Vagina (tissue), 2 donors: ENCODE measurements at regions not wholly inside any gene's neighbourhood (a gene's known extent, or its start where the extent isn't known, plus 50 kb on each side); places are given as distances from the start of the nearest gene placed in this dataset.

Experiments
- DNase-seq, 2 donors: peaks; one replicate each; pipeline ENCODE4 v3.0.0-alpha.2; 2017; ENCODE audit errors: extremely low spot score in 2 of 2
- H3K27ac ChIP-seq: fragments of 200-600 bp; sonication (generic); one replicate; pipeline ENCODE4 v1.5.1; 2019
- H3K27me3 ChIP-seq: fragments of 200-600 bp; sonication (generic); one replicate; pipeline ENCODE4 v1.5.1; 2019
- H3K36me3 ChIP-seq, 2 donors: fragments of 200-600 bp; sonication (generic); one replicate each; pipeline ENCODE4 v1.5.1; 2017 to 2019
- H3K4me1 ChIP-seq: fragments of 200-600 bp; sonication (generic); one replicate; pipeline ENCODE4 v1.5.1; 2019
- H3K4me3 ChIP-seq, 2 donors: fragments of 200-600 bp; sonication (generic); 1 replicate in 1 of 2; 2 replicates in 1 of 2; pipeline ENCODE4 v1.5.1; 2016 to 2019
- H3K9me3 ChIP-seq: fragments of 200-600 bp; sonication (generic); one replicate; pipeline ENCODE4 v1.5.1; 2019
- CTCF ChIP-seq, 3 experiments: fragments of 450-650 bp in 2 of 3; fragments of 200-600 bp in 1 of 3; sonication (generic) in 1 of 3; IDR thresholded peaks; one replicate each; pipeline ENCODE4 v1.5.1; 2017 to 2019; ENCODE audit warnings: antibody characterized with exemption in 3 of 3, mild to moderate bottlenecking in 2 of 3, moderate library complexity in 2 of 3
- POLR2A ChIP-seq, 2 donors: fragments of 450-650 bp; IDR thresholded peaks; one replicate each; pipeline ENCODE4 v1.6.1; 2017; ENCODE audit warnings: antibody characterized with exemption in 2 of 2, mild to moderate bottlenecking in 2 of 2, moderate library complexity in 2 of 2
- POLR2AphosphoS5 ChIP-seq, 2 donors: sonication (generic); formaldehyde crosslinking; IDR thresholded peaks; one replicate each; pipeline ENCODE4 v1.9.0; 2017; ENCODE audit warnings: antibody characterized with exemption in 2 of 2, mild to moderate bottlenecking in 2 of 2, low read depth in 1 of 2; ENCODE audit not compliant: insufficient read depth in 1 of 2
- intact Hi-C: fragments of 100-400 bp; cut with DNase I; formaldehyde crosslinking; loops from one replicate; pipeline ENCODE4 v1.15.1; 2023

DNA sequence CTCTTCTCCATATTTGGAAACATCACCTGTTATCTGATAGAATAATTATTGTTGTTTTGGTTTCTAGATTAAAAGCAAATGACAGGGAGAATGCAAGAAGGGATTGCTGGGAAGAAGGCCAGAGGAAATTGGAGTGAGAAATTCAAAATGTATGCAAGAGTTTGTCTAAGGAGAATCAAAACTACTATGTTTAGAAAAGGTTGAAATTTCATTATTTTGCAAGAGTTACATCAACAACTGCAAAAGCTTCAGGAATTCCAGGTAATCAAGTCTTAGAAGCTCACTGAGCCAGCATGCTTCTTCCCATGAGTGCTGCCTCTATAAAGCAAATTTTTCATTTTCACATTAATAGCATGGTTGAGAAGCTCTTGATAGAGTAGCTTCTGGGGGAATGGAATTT is 177.2 kb upstream of the GBE1 start:
- no peaks in the 10 kb centered on the region for H3K36me3 ChIP-seq
- TF ChIP-seq CTCF (IDR thresholded peaks at IDR 0.05) (no peak), POLR2AphosphoS5 (IDR thresholded peaks at IDR 0.05; ENCODE audit: insufficient read depth in 1 of 2, low read depth in 1 of 2) (no peak), POLR2A (IDR thresholded peaks at IDR 0.05) (no peak)
- H3K4me3 ChIP-seq: no peak overlapping the region
- no peak for DNase-seq
- H3K4me1 ChIP-seq: no peaks in the 10 kb centered on the region
- no peaks in the 10 kb centered on the region for H3K27me3 ChIP-seq
- intact Hi-C loops: no loop called here
- H3K27ac ChIP-seq: no peak overlapping the region
- H3K9me3 ChIP-seq: peaks cover 9% of the 10 kb centered on the region

- Histone ChIP-seq H3K27ac (no peak overlapping the region), H3K4me3 (no peak overlapping the region), H3K36me3 (no peaks in the 10 kb centered on the region), H3K27me3 (no peaks in the 10 kb centered on the region), H3K9me3 (no peaks in the 10 kb centered on the region), H3K4me1 (no peaks in the 10 kb centered on the region)
- intact Hi-C loops: no loop called here
- DNase-seq: no peak
- TF ChIP-seq POLR2AphosphoS5 (IDR thresholded peaks at IDR 0.05; ENCODE audit: insufficient read depth in 1 of 2, low read depth in 1 of 2) (no peak), POLR2A (IDR thresholded peaks at IDR 0.05) (no peak), CTCF (IDR thresholded peaks at IDR 0.05) (no peak)
Observed at GRCh38 chr3:81936817-81937216, 175.4 kb upstream of the GBE1 start.

- Histone ChIP-seq H3K4me1 (no peaks in the 10 kb centered on the region), H3K36me3 (no peaks in the 10 kb centered on the region), H3K4me3 (no peak overlapping the region), H3K27ac (no peak overlapping the region), H3K27me3 (no peaks in the 10 kb centered on the region), H3K9me3 (no peaks in the 10 kb centered on the region)
- TF ChIP-seq CTCF (IDR thresholded peaks at IDR 0.05) (no peak), POLR2A (IDR thresholded peaks at IDR 0.05) (no peak), POLR2AphosphoS5 (IDR thresholded peaks at IDR 0.05; ENCODE audit: insufficient read depth in 1 of 2, low read depth in 1 of 2) (no peak)
- intact Hi-C loops: no loop called here
- DNase-seq: no peak
Observed at GRCh38 chr3:81932681-81933080, 171.2 kb upstream of the GBE1 start.

DNA sequence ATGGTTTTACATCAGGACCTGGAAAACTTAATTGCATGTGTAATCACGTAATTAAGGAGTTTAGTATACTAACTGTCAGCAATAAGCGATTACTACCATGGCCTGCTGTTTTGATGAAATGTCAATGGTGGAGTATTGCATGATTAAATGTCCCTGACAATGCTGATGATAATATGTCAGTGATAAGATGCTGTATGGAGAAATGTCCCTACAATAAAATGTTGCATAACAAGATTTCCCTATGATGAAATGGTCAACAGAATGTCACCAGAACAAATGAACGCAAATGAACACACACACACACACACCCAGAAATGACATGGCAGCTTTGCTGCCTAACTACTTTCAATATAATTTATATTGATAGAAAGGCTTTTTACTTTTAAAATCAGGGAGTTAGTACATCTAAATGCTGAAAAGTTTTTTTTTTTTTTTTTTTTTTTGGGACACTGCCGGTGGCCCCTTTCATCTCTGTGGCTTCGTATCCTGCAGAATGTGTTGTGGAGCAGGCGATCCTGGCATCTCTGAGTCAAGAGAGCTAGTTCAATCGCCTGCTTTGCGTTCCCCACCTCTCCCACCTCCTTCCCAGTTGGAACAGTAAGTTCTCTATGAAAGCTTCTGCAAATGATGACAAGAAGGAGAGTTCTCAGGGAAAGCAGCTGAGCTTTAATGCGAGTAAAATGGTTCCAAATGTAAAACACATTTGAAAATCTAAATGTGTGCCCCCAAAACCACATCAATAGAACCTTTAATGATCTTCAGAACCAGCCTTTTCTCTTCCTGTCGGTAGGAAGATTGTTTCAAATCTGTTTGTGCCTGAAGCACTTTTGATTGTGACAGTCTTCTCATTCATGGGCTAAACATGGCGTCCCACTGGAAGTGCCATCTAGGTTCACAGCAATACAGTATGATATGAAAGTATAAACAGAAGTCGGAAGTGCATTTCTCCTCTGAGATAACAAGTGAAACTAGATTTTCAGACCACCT is 170.1 kb upstream of the GBE1 start:
- Histone ChIP-seq H3K4me1 (no peaks in the 10 kb centered on the region), H3K4me3 (no peak overlapping the region), H3K27ac (no peak overlapping the region), H3K27me3 (no peaks in the 10 kb centered on the region), H3K36me3 (no peaks in the 10 kb centered on the region), H3K9me3 (no peaks in the 10 kb centered on the region)
- no peak for TF ChIP-seq POLR2A (IDR thresholded peaks at IDR 0.05)
- no peak for TF ChIP-seq POLR2AphosphoS5 (IDR thresholded peaks at IDR 0.05; ENCODE audit: insufficient read depth in 1 of 2, low read depth in 1 of 2)
- TF ChIP-seq CTCF (IDR thresholded peaks at IDR 0.05): no peak
- intact Hi-C loops: no loop called here
- DNase-seq: no peak

DNA sequence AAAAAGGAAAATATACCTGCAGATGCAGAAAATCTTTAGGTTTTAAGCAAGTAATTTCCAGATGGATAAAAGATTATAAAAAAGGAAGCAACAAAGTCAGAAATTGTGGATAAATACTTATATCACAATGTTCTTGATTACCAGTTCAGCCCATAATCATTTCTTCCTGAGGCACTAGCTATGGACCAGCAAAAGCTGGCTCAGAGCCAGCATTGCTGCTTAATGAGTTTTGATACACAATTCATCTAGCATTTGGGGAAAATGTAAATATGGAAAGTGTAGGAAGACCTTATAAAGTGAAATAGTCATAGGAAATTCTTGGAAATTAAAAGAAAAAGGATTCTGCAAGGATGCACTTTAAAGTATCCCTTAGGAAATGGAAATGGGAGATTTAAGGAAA is 168.3 kb upstream of the GBE1 start:
- Histone ChIP-seq H3K27ac (no peak overlapping the region), H3K9me3 (no peaks in the 10 kb centered on the region), H3K4me1 (no peaks in the 10 kb centered on the region), H3K4me3 (no peak overlapping the region), H3K27me3 (no peaks in the 10 kb centered on the region), H3K36me3 (no peaks in the 10 kb centered on the region)
- intact Hi-C loops: no loop called here
- no peak for DNase-seq
- no peak for TF ChIP-seq POLR2AphosphoS5 (IDR thresholded peaks at IDR 0.05; ENCODE audit: insufficient read depth in 1 of 2, low read depth in 1 of 2)
- TF ChIP-seq CTCF (IDR thresholded peaks at IDR 0.05): no peak
- no peak for TF ChIP-seq POLR2A (IDR thresholded peaks at IDR 0.05)
